ENCODE measurements at regions not wholly inside any gene's neighbourhood (a gene's known extent, or its start where the extent isn't known, plus 50 kb on each side); places are given as distances from the start of the nearest gene placed in this dataset.

DNA sequence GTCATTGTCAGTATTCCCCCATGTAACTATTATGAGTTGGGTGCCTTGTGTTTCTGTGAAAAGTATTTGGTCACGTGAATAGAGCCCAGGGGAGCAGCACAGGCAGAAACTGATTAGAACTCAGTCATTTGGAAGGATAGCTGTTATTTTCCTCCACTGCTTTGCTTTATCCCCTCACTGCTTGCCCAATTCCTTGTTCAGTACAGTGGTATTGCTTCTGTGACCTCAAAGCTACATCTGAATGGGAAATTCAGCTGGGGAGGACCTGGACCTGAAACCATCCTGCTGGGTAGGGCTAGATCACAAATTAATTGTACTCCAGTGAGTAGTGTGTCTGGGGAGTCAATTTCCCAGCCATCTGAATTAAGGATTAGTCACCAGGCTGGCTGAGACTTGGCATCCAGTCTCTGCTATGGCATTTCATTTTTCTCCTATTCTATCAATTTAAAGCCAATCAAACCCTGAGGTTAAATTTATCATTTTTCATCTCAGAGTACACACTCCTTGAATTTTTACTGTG, 1231.6 kb upstream of the GYPC start (continued):
- no peak for TF ChIP-seq CTCF (conservative IDR thresholded peaks at IDR 0.05; ENCODE audit: low read depth in 2 of 2)

- Histone ChIP-seq H3F3A (replicated peaks; ENCODE audit: low read depth) (no peaks in the 10 kb centered on the region), H2AFZ (no peak overlapping the region), H3K27ac (ENCODE audit: low read depth) (no peak overlapping the region), H3K4me3 (no peak overlapping the region), H3K36me3 (ENCODE audit: insufficient read depth) (no peaks in the 10 kb centered on the region), H3K79me2 (replicated peaks; ENCODE audit: insufficient read depth) (no peaks in the 10 kb centered on the region), H3K27me3 (ENCODE audit: insufficient read depth) (no peaks in the 10 kb centered on the region), H4K20me1 (replicated peaks; ENCODE audit: insufficient read depth) (no peaks in the 10 kb centered on the region), H3K4me1 (ENCODE audit: insufficient read depth) (no peaks in the 10 kb centered on the region), H3K9me2 (ENCODE audit: insufficient read depth) (0 out of 2 replicates have a peak, but pooled peaks cover 12% of the 10 kb centered on the region), H3K4me2 (no peak overlapping the region)
- ATAC-seq, result no peak
- Mint-ChIP-seq H3K4me1 (no peaks in the 10 kb centered on the region), H3K36me3 (ENCODE audit: low read depth) (no peaks in the 10 kb centered on the region), H3K4me3 (no peak overlapping the region), H3K27ac (no peak overlapping the region), H3K9me3 (no peaks in the 10 kb centered on the region), H3K27me3 (ENCODE audit: insufficient read depth, low read depth, poor library complexity) (no peaks in the 10 kb centered on the region)
- TF ChIP-seq CTCF (conservative IDR thresholded peaks at IDR 0.05; ENCODE audit: low read depth in 2 of 2), result no peak
- TF ChIP-seq ZNF331 (CRISPR knock-in tag; IDR thresholded peaks at IDR 0.05; ENCODE audit: low read depth), result no peak
- TF ChIP-seq ETS1 (IDR thresholded peaks at IDR 0.05), result no peak
- no peak for TF ChIP-seq POLR2AphosphoS5 (IDR thresholded peaks at IDR 0.05; ENCODE audit: low read depth)
- TF ChIP-seq NANOG (IDR thresholded peaks at IDR 0.05; ENCODE audit: borderline replicate concordance), result no peak
- TF ChIP-seq CREB1 (CRISPR knock-in tag; IDR thresholded peaks at IDR 0.05; ENCODE audit: low read depth), result no peak
- TF ChIP-seq, protein P1, sequence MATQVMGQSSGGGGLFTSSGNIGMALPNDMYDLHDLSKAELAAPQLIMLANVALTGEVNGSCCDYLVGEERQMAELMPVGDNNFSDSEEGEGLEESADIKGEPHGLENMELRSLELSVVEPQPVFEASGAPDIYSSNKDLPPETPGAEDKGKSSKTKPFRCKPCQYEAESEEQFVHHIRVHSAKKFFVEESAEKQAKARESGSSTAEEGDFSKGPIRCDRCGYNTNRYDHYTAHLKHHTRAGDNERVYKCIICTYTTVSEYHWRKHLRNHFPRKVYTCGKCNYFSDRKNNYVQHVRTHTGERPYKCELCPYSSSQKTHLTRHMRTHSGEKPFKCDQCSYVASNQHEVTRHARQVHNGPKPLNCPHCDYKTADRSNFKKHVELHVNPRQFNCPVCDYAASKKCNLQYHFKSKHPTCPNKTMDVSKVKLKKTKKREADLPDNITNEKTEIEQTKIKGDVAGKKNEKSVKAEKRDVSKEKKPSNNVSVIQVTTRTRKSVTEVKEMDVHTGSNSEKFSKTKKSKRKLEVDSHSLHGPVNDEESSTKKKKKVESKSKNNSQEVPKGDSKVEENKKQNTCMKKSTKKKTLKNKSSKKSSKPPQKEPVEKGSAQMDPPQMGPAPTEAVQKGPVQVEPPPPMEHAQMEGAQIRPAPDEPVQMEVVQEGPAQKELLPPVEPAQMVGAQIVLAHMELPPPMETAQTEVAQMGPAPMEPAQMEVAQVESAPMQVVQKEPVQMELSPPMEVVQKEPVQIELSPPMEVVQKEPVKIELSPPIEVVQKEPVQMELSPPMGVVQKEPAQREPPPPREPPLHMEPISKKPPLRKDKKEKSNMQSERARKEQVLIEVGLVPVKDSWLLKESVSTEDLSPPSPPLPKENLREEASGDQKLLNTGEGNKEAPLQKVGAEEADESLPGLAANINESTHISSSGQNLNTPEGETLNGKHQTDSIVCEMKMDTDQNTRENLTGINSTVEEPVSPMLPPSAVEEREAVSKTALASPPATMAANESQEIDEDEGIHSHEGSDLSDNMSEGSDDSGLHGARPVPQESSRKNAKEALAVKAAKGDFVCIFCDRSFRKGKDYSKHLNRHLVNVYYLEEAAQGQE (IDR thresholded peaks at IDR 0.05; ENCODE audit: unreplicated experiment), result no peak
- no peak for TF ChIP-seq ZNF462 (CRISPR knock-in tag; IDR thresholded peaks at IDR 0.05)
- TF ChIP-seq EZH2 (IDR thresholded peaks at IDR 0.05; ENCODE audit: low read depth, unreplicated experiment), result no peak
- DNase-seq (ENCODE audit: low spot score), result no peak
Observed at GRCh38 chr2:125427721-125428315, 1228.1 kb upstream of the GYPC start.
